Esophagus squamous epithelium (tissue), 4 donors: ENCODE measurements at regions not wholly inside any gene's neighbourhood (a gene's known extent, or its start where the extent isn't known, plus 50 kb on each side); places are given as distances from the start of the nearest gene placed in this dataset.

ENCODE experiments used
- CTCF ChIP-seq, 6 experiments: fragments of 450-650 bp in 4 of 6; fragments of 200-600 bp in 2 of 6; sonication (generic) in 2 of 6; IDR thresholded peaks; one replicate each; pipeline ENCODE4 v1.5.1; 2016 to 2019; ENCODE audit warnings: antibody characterized with exemption in 6 of 6, mild to moderate bottlenecking in 4 of 6, moderate library complexity in 4 of 6
- POLR2A ChIP-seq, 4 donors: fragments of 450-650 bp; IDR thresholded peaks; one replicate each; pipeline ENCODE4 v1.6.1; 2017; ENCODE audit warnings: antibody characterized with exemption in 4 of 4, mild to moderate bottlenecking in 4 of 4, moderate library complexity in 3 of 4

DNA sequence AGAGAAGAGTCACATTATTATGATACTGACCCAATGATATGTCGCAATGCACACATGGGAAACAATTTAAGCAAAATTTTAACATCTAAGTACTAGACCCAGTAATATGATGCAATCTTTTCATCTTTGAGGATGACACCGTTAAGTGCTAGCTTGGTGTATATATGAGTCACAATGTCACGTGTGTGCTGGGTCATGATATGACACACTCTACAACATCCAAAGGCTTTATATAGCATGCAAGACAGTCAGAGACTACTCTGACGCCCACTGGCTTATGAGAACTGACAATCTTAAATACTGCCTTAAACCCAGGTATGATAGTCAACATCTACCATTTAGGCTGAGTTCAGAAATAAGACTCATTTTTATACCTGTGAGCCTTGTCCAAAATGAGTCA, 955.8 kb upstream of the TSPY4 start:
- TF ChIP-seq CTCF (IDR thresholded peaks at IDR 0.05) (no peak), POLR2A (IDR thresholded peaks at IDR 0.05) (no peak)
